ENCODE measurements at regions not wholly inside any gene's neighbourhood (a gene's known extent, or its start where the extent isn't known, plus 50 kb on each side); places are given as distances from the start of the nearest gene placed in this dataset.

- no peak for TF ChIP-seq CTCF (conservative IDR thresholded peaks at IDR 0.05)
- no peak for TF ChIP-seq EZH2 (IDR thresholded peaks at IDR 0.05; ENCODE audit: low read depth)
These were observed 72.4 kb upstream of the CARD18 start for GRCh38 chr11:105211806-105212554.

Data from PC-9 (cell line).